IPS-20b (cell line): ENCODE measurements at regions not wholly inside any gene's neighbourhood (a gene's known extent, or its start where the extent isn't known, plus 50 kb on each side); places are given as distances from the start of the nearest gene placed in this dataset.

Source experiments
- H3K27ac ChIP-seq: one replicate; pipeline ENCODE4 v1.5.1; 2013; ENCODE audit warnings: low read length
- H3K27me3 ChIP-seq: 2 replicates; pipeline ENCODE4 v1.6.1; 2013; ENCODE audit warnings: mild to moderate bottlenecking, low read length, inconsistent platforms; ENCODE audit not compliant: insufficient read depth
- H3K36me3 ChIP-seq: 2 replicates; pipeline ENCODE4 v1.6.1; 2013; ENCODE audit warnings: low read depth, mild to moderate bottlenecking, inconsistent platforms, low read length, moderate library complexity; ENCODE audit not compliant: insufficient read depth
- H3K4me1 ChIP-seq: 2 replicates; pipeline ENCODE4 v1.6.1; 2013; ENCODE audit warnings: mild to moderate bottlenecking, control low read depth, inconsistent platforms, low read length, moderate library complexity; ENCODE audit not compliant: insufficient read depth
- H3K4me3 ChIP-seq: 2 replicates; pipeline ENCODE4 v1.5.1; 2013; ENCODE audit warnings: mild to moderate bottlenecking, low read length, inconsistent platforms
- H3K9ac ChIP-seq: 2 replicates; pipeline ENCODE4 v1.6.1; 2013; ENCODE audit warnings: low read depth, mild to moderate bottlenecking, inconsistent platforms, low read length, moderate library complexity
- H3K9me3 ChIP-seq: 2 replicates; pipeline ENCODE4 v1.6.1; 2013; ENCODE audit warnings: mild to moderate bottlenecking, low read depth, low read length, inconsistent platforms; ENCODE audit not compliant: insufficient read depth

- Histone ChIP-seq H3K36me3 (no peaks in the 10 kb centered on the region), H3K27ac (no peak overlapping the region), H3K4me3 (no peak overlapping the region), H3K9me3 (no peaks in the 10 kb centered on the region), H3K27me3 (no peaks in the 10 kb centered on the region), H3K9ac (no peak overlapping the region), H3K4me1 (peaks cover 10% of the 10 kb centered on the region; the same call in 1 of the 2 replicates)
Measured at GRCh38 chr10:83212632-83213334, 926.5 kb upstream of the GHITM start.

GRCh38 chr10:83214136-83214535 is 925.2 kb upstream of the GHITM start:
- H3K4me3 ChIP-seq: no peak overlapping the region
- H3K9ac ChIP-seq: no peak overlapping the region
- no peak overlapping the region for H3K27ac ChIP-seq
- no peaks in the 10 kb centered on the region for H3K27me3 ChIP-seq
- H3K4me1 ChIP-seq: peaks cover 10% of the 10 kb centered on the region; the same call in 1 of the 2 replicates
- no peaks in the 10 kb centered on the region for H3K36me3 ChIP-seq
- H3K9me3 ChIP-seq: no peaks in the 10 kb centered on the region

GRCh38 chr10:83218205-83218604 is 921.1 kb upstream of the GHITM start:
- no peak overlapping the region for H3K27ac ChIP-seq
- H3K4me3 ChIP-seq: no peak overlapping the region
- no peaks in the 10 kb centered on the region for H3K9me3 ChIP-seq

GRCh38 chr10:83222300-83222699 is 917.0 kb upstream of the GHITM start:
- no peak overlapping the region for H3K9ac ChIP-seq
- peaks cover 3% of the 10 kb centered on the region; the same call in 1 of the 2 replicates for H3K4me1 ChIP-seq
- H3K27ac ChIP-seq: no peak overlapping the region
- no peaks in the 10 kb centered on the region for H3K9me3 ChIP-seq
- H3K36me3 ChIP-seq: no peaks in the 10 kb centered on the region
- H3K27me3 ChIP-seq: no peaks in the 10 kb centered on the region
- H3K4me3 ChIP-seq: no peak overlapping the region

More at GRCh38 chr10:83218205-83218604, 921.1 kb upstream of the GHITM start:
- Histone ChIP-seq H3K36me3 (no peaks in the 10 kb centered on the region), H3K9ac (no peak overlapping the region), H3K4me1 (peaks cover 3% of the 10 kb centered on the region; the same call in 1 of the 2 replicates), H3K27me3 (no peaks in the 10 kb centered on the region)

- H3K27ac ChIP-seq: no peak overlapping the region
- no peak overlapping the region for H3K4me3 ChIP-seq
- no peaks in the 10 kb centered on the region for H3K9me3 ChIP-seq
- no peaks in the 10 kb centered on the region for H3K36me3 ChIP-seq
- H3K27me3 ChIP-seq: no peaks in the 10 kb centered on the region
- no peak overlapping the region for H3K9ac ChIP-seq
- H3K4me1 ChIP-seq: peaks cover 3% of the 10 kb centered on the region; the same call in 1 of the 2 replicates
Measured at GRCh38 chr10:83222832-83223742, 916.2 kb upstream of the GHITM start.

- H3K4me3 ChIP-seq: no peak overlapping the region
- no peak overlapping the region for H3K9ac ChIP-seq
- no peaks in the 10 kb centered on the region for H3K36me3 ChIP-seq
- no peaks in the 10 kb centered on the region for H3K9me3 ChIP-seq
- H3K27me3 ChIP-seq: no peaks in the 10 kb centered on the region
- H3K4me1 ChIP-seq: peaks cover 3% of the 10 kb centered on the region; the same call in 1 of the 2 replicates
- no peak overlapping the region for H3K27ac ChIP-seq
Measured at GRCh38 chr10:83225781-83226180, 913.5 kb upstream of the GHITM start.

GRCh38 chr10:83229991-83230390 is 909.3 kb upstream of the GHITM start:
- no peak overlapping the region for H3K9ac ChIP-seq
- no peak overlapping the region for H3K4me3 ChIP-seq
- no peak overlapping the region for H3K27ac ChIP-seq
- no peaks in the 10 kb centered on the region for H3K27me3 ChIP-seq
- no peaks in the 10 kb centered on the region for H3K9me3 ChIP-seq
- H3K36me3 ChIP-seq: no peaks in the 10 kb centered on the region
- H3K4me1 ChIP-seq: no peaks in the 10 kb centered on the region

- Histone ChIP-seq H3K27me3 (no peaks in the 10 kb centered on the region), H3K4me3 (no peak overlapping the region), H3K27ac (no peak overlapping the region), H3K4me1 (no peaks in the 10 kb centered on the region), H3K9me3 (no peaks in the 10 kb centered on the region), H3K36me3 (no peaks in the 10 kb centered on the region), H3K9ac (no peak overlapping the region)
Measured at GRCh38 chr10:83233691-83234090, 905.6 kb upstream of the GHITM start.

- Histone ChIP-seq H3K27ac (no peak overlapping the region), H3K27me3 (no peaks in the 10 kb centered on the region), H3K9me3 (peaks cover 6% of the 10 kb centered on the region), H3K36me3 (no peaks in the 10 kb centered on the region), H3K9ac (no peak overlapping the region), H3K4me1 (no peaks in the 10 kb centered on the region), H3K4me3 (no peak overlapping the region)
Measured at GRCh38 chr10:83248106-83248631, 891.1 kb upstream of the GHITM start.

GRCh38 chr10:83250396-83250795 is 888.9 kb upstream of the GHITM start:
- no peaks in the 10 kb centered on the region for H3K36me3 ChIP-seq
- no peak overlapping the region for H3K27ac ChIP-seq
- H3K9ac ChIP-seq: no peak overlapping the region
- no peaks in the 10 kb centered on the region for H3K27me3 ChIP-seq
- no peak overlapping the region for H3K4me3 ChIP-seq
- H3K9me3 ChIP-seq: peaks cover 14% of the 10 kb centered on the region
- no peaks in the 10 kb centered on the region for H3K4me1 ChIP-seq

- H3K27ac ChIP-seq: no peak overlapping the region
- H3K9ac ChIP-seq: no peak overlapping the region
- H3K9me3 ChIP-seq: peaks cover 14% of the 10 kb centered on the region
- H3K4me1 ChIP-seq: no peaks in the 10 kb centered on the region
- no peaks in the 10 kb centered on the region for H3K36me3 ChIP-seq
- no peak overlapping the region for H3K4me3 ChIP-seq
- H3K27me3 ChIP-seq: no peaks in the 10 kb centered on the region
Measured at GRCh38 chr10:83252169-83252568, 887.1 kb upstream of the GHITM start.
